Stimulated activated CD8-positive, alpha-beta memory T cell treated with anti-CD3 and anti-CD28 coated beads, Interleukin-4, amount 100 ng/mL, for 48 hours (primary cell): ENCODE measurements at regions not wholly inside any gene's neighbourhood (a gene's known extent, or its start where the extent isn't known, plus 50 kb on each side); places are given as distances from the start of the nearest gene placed in this dataset.

Experiments
- DNase-seq: peaks from one replicate; pipeline ENCODE4 v3.0.0-alpha.2; 2020

DNA sequence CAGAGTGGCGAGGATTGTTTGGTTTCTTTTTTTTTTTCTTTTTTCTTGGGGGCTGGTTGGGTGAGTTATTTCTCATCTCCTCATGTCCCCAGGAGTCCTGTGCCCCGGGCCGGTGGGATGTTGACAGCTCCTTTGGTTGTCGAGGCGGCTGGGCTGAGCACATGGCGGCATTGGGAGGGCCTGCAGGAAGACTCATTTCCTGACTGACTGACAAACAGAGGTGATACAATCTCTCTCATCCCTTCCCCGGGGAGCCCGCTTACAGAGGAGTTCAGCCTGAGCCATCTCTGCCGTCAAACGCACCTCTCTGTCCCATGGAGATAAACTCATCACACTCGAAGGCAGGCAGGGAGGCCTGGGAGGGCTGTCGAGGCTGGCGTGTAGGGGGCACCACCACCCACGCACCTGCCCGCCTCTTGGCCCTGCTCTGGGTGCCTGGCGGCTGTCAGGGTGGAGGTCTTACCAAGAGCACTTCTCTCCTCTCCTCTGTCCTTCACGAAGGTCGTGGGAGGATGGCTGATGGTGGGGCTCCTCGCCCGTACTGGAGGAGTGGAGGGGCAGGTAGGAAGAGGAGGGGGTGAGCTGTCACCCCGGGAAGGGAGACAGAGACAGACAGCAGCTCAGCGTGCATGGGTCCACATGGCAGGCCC, 60.0 kb upstream of the NECTIN1 start:
- DNase-seq = no peak

- no peak for DNase-seq
Observed at GRCh38 chr11:119788096-119788883, 59.3 kb upstream of the NECTIN1 start.

- no peak for DNase-seq
Observed at GRCh38 chr11:119787074-119787461, 58.1 kb upstream of the NECTIN1 start.

- DNase-seq = no peak
Observed at GRCh38 chr11:119786431-119787073, 57.6 kb upstream of the NECTIN1 start.

GRCh38 chr11:119785131-119785530, 56.1 kb upstream of the NECTIN1 start:
- DNase-seq = no peak

GRCh38 chr11:119784421-119784820, 55.4 kb upstream of the NECTIN1 start:
- DNase-seq = no peak

DNA sequence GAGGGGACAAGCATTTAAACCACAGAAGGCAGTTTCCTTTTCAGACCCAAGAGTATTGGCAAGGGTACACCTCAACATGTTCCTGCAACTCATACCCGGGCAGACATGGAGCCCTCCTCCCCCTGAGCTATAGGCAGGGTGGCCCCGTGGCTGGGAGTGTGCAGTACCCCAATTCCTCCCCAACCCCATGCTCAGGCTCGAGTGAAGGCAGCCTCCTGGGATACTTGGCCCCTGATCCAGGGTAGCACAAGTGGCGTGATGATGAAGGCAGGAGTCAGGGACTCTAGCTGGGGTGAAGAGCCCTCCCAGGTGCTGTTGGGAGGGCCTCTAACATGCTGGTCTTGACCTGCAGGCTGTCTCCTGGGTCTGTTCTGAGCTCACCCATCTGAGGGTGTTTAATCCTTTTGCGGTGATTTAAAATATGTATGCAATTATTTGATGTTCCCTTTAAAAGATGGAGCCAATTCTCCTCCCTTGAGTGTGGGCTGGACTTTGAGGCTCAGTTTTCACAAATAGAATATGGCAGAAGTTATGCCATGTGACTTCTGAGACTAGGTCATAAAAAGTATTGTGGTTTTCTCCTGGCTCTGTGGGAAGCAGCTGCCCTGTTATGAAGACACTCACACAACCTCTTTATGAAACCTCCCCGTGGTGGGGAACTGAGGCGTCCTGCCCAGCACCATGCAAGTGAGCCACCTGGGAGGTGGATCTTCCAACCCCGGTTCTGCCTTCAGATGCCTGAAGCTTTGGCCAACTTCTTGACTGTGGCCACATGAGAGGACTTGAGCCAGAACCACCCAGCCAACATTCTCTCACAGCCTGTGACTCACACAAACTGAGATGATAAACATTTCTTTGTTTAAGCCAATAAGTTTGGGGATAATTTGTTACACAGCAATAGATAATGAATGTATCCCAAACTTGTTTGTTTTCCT, 54.7 kb upstream of the NECTIN1 start:
- DNase-seq = no peak

- DNase-seq = no peak
Observed at GRCh38 chr11:119782739-119783072, 53.7 kb upstream of the NECTIN1 start.

GRCh38 chr11:119782006-119782738, 53.2 kb upstream of the NECTIN1 start:
- no peak for DNase-seq

- no peak for DNase-seq
Observed at GRCh38 chr11:119780222-119780953, 51.4 kb upstream of the NECTIN1 start.

DNA sequence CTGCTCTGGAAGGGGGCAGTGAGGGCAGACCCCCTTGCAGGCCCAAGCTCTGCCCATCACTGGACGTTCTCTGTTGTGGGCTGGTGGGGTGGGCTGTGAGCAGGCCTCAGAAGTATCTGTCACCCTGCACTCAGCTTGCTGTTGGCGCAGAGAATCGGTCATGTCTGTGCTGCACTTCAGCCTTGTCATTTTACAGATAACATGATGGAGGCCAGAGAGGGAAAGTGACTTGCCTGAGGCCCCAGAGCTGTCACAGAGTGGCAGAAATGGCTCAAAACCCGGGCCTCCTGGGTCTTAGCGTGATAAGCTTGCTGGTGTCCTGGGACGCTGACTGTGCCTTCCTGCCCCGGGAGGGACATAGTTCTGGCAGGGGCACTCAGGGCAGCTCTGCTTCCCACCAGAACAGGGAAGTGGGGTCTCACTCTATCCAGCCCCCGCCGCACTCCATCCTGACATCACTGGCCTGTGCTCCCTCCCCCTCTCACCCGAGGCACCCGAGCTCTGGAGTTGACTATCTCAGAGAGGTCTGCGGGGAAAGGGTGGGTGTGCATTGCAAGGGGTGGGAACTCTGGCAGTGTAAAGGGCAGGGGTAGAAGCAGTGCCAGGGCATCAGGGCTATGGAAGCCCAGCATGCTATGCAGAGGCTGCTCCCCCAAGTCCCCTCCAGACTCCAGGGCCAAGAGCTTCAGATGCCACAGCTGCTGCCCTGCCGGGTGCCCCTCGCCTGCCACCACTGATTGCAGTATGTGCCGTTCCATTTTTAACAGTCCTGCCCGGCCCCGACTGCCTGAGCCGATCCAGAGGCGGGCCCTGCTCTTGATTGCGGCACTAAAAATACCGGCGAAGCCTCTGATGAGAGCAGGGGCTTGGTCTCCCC, 50.4 kb upstream of the NECTIN1 start:
- DNase-seq = no peak
